SH-SY5Y (cell line): ENCODE measurements at regions not wholly inside any gene's neighbourhood (a gene's known extent, or its start where the extent isn't known, plus 50 kb on each side); places are given as distances from the start of the nearest gene placed in this dataset.

Experiments used
- GATA2 ChIP-seq: IDR thresholded peaks from 2 replicates; pipeline ENCODE4 v1.6.1; 2011; ENCODE audit warnings: mild to moderate bottlenecking, low read depth, low read length
- GATA3 ChIP-seq: IDR thresholded peaks from 2 replicates; pipeline ENCODE4 v1.6.1; 2011; ENCODE audit warnings: low read depth, mild to moderate bottlenecking, low read length, moderate library complexity

DNA sequence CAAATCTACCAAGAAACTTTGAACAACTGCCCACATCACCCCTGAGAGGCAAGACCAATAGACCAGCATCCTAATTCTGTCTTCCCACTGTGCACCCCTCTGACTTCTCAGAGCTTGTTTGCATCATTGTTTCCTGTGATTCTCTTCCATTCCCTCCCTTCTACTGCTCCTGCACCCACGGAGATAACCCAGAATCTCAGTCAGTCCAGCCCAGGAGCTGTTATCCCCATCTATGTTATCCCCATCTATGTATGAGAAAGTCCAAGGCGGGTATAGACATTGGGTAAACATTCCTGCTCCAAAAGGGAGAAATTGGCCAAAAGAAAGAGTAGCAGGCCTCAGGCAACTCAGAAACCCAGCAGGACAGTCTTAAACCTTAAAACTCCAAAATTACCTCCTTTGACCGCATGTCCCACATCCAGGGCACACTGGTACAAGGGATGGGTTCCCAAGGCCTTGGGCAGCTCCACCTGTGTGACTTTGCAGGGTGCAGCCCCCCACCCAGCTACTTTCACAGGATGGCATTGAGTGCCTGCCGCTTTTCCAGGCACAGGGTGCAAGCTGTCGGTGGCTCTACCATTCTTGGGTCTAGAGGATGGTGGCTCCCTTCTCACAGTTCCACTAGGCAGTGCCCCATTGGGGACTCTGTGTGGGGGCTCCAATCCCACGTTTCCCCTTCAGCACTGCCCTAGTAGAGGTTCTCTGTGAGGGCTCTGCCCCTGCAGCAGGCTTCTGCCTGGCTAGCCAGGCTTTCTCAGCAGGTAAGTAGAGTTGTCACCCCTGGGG is 414.8 kb downstream of the NPHP4 start:
- TF ChIP-seq GATA2 (no peak), GATA3 (no peak)
